ENCODE measurements at regions not wholly inside any gene's neighbourhood (a gene's known extent, or its start where the extent isn't known, plus 50 kb on each side); places are given as distances from the start of the nearest gene placed in this dataset.

DNA sequence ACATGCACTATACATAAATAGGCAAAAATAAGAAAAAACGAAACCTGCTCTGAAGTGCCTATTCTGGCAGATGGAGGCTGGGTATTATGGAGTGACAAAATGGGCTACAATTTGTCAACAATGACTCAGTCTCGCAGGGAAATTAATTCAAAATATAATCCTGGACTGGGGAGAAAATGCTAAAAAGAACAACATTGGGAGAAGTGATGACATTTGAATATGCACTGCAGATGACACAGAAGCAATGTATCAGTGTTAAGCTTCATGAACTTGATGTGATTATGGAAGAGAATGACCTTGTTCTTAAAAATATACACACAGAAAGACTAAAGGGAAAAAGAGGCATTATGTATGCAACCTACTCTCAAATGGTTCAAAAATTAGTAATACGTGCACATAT, 74.8 kb upstream of the PSMD7 start:
- H3K79me1 ChIP-seq (ENCODE audit: low read depth, low read length): no peaks in the 10 kb centered on the region
- no peak overlapping the region for H3K9ac ChIP-seq (replicated peaks in 1 of 4; ENCODE audit: extremely low read depth in 1 of 4, low read depth in 3 of 4, low read length in 3 of 4)
- no peak overlapping the region for H4K5ac ChIP-seq (ENCODE audit: insufficient read length, low read depth, low read length)
- H3K79me2 ChIP-seq (ENCODE audit: control insufficient read depth in 1 of 2, insufficient read depth in 2 of 2, low read length in 2 of 2): no peaks in the 10 kb centered on the region
- peaks cover 0 to 4% (median under 1%) of the 10 kb centered on the region in 4 experiments; a peak in 3 of 7 replicates for H3K4me1 ChIP-seq (replicated peaks in 1 of 4; ENCODE audit: control insufficient read depth in 3 of 4, insufficient read depth in 4 of 4, low read length in 3 of 4)
- H3K4me3 ChIP-seq (ENCODE audit: extremely low read depth in 1 of 4, insufficient read depth in 2 of 4, low read depth in 3 of 4, low read length in 4 of 4): no peak overlapping the region
- no peak for FAIRE-seq
- H2BK20ac ChIP-seq (ENCODE audit: low read length): no peak overlapping the region
- H3K36me3 ChIP-seq (ENCODE audit: control insufficient read depth in 2 of 4, insufficient read depth in 4 of 4, low read length in 3 of 4): no peaks in the 10 kb centered on the region
- H3K56ac ChIP-seq (replicated peaks; ENCODE audit: insufficient read length, low read depth, low read length): no peak overlapping the region
- H2BK15ac ChIP-seq (ENCODE audit: low read length): no peak overlapping the region
- no peak overlapping the region for H2BK120ac ChIP-seq (replicated peaks; ENCODE audit: low read depth, low read length)
- no peak for DNase-seq (ENCODE audit: low read depth in 1 of 2, low spot score in 2 of 2)
- H3K4me2 ChIP-seq (ENCODE audit: insufficient read depth in 1 of 2, low read depth in 2 of 2, low read length in 2 of 2): no peak overlapping the region
- no peak for TF ChIP-seq POU5F1 (IDR thresholded peaks at IDR 0.05; ENCODE audit: low read depth, low read length)
- POLR2A ChIA-PET (ENCODE audit: partially characterized antibody): no interaction called here
- H3K18ac ChIP-seq (ENCODE audit: extremely low read depth, low read length): no peak overlapping the region
- no peak overlapping the region for H2AK5ac ChIP-seq (ENCODE audit: low read depth, low read length)
- no peak overlapping the region for H4K8ac ChIP-seq (ENCODE audit: extremely low read depth, insufficient read depth, low read length)
- H3K27ac ChIP-seq (ENCODE audit: low read depth, low read length): no peak overlapping the region
- no peak overlapping the region for H4K91ac ChIP-seq (replicated peaks; ENCODE audit: insufficient read length, low read length)
- H3K9me3 ChIP-seq (ENCODE audit: insufficient read depth in 2 of 2, low read depth in 1 of 2, low read length in 1 of 2): no peaks in the 10 kb centered on the region
- no peak overlapping the region for H2AFZ ChIP-seq (ENCODE audit: low read length)
- no peak overlapping the region for H3K14ac ChIP-seq (ENCODE audit: insufficient read length)
- no peaks in the 10 kb centered on the region for H3K23me2 ChIP-seq (ENCODE audit: low read depth, low read length)
- H3K27me3 ChIP-seq (replicated peaks in 1 of 4; ENCODE audit: control insufficient read depth in 3 of 4, extremely low read depth in 1 of 4, insufficient read depth in 3 of 4, low read length in 3 of 4): no peaks in the 10 kb centered on the region
- no peak overlapping the region for H3K4ac ChIP-seq (replicated peaks; ENCODE audit: insufficient read length, low read depth, low read length)
- no peak overlapping the region for H2BK5ac ChIP-seq (ENCODE audit: low read depth, low read length)
- H3K23ac ChIP-seq (ENCODE audit: insufficient read length): no peak overlapping the region
- CTCF ChIA-PET (ENCODE audit: partially characterized antibody): no interaction called here
- no peak overlapping the region for H2BK12ac ChIP-seq (ENCODE audit: low read depth, low read length)
- WGBS, 2 experiments (ENCODE audit: extremely low coverage in 1 of 2, insufficient coverage in 1 of 2, insufficient read length in 1 of 2, insufficient replicate concordance in 2 of 2, low coverage in 1 of 2, low lambda C conversion rate in 2 of 2, missing lambda C conversion rate in 1 of 2): 99% methylated on average over 3 of the region's 3 CpGs; no CpG with 5 or more reads in 1 of the 2 experiments
- H4K20me1 ChIP-seq (replicated peaks in 1 of 2; ENCODE audit: control insufficient read depth in 1 of 2, insufficient read depth in 2 of 2, low read length in 2 of 2): no peaks in the 10 kb centered on the region

Measured in H1 (cell line).